Kidney (tissue), 13 donors: ENCODE measurements at regions not wholly inside any gene's neighbourhood (a gene's known extent, or its start where the extent isn't known, plus 50 kb on each side); places are given as distances from the start of the nearest gene placed in this dataset.

Experiments
- DNase-seq, 5 donors: peaks; one replicate each; pipeline ENCODE4 v3.0.0-alpha.2; 2013 to 2020
- FAIRE-seq: peaks from 2 replicates; lab custom pipeline; 2012; peaks lifted over from hg19 to GRCh38; lab: Jason Lieb, UNC
- H3K27ac ChIP-seq, 2 donors: one replicate each; pipeline ENCODE4 v1.7.0; 2013; ENCODE audit warnings: low read depth in 2 of 2, low read length in 2 of 2, inconsistent platforms in 1 of 2
- H3K27me3 ChIP-seq: one replicate; pipeline ENCODE4 v1.7.1; 2013; ENCODE audit warnings: low read length, inconsistent platforms; ENCODE audit not compliant: control insufficient read depth, insufficient read depth
- H3K36me3 ChIP-seq, 3 donors: one replicate each; pipeline versions ENCODE4 v1.7.0 to v1.7.1; 2013; ENCODE audit warnings: low read length in 3 of 3, control low read depth in 1 of 3, inconsistent platforms in 1 of 3; ENCODE audit not compliant: insufficient read depth in 3 of 3, control insufficient read depth in 2 of 3
- H3K4me1 ChIP-seq, 3 donors: one replicate each; pipeline versions ENCODE4 v1.7.0 to v1.7.1; 2013; ENCODE audit warnings: low read length in 3 of 3, inconsistent platforms in 1 of 3, low read depth in 1 of 3; ENCODE audit not compliant: control insufficient read depth in 2 of 3, insufficient read depth in 2 of 3
- H3K4me3 ChIP-seq, 3 donors: one replicate each; pipeline versions ENCODE4 v1.7.0 to v1.8.1; 2013; ENCODE audit warnings: low read length in 3 of 3, control low read depth in 1 of 3, inconsistent platforms in 1 of 3
- H3K9ac ChIP-seq, 3 donors: one replicate each; pipeline versions ENCODE4 v1.7.0 to v1.7.1; 2013; ENCODE audit warnings: low read length in 3 of 3, control low read depth in 1 of 3, inconsistent platforms in 1 of 3
- H3K9me3 ChIP-seq, 3 donors: one replicate each; pipeline versions ENCODE4 v1.7.0 to v1.7.1; 2013; ENCODE audit warnings: low read length in 3 of 3, control low read depth in 1 of 3, inconsistent platforms in 1 of 3; ENCODE audit not compliant: control insufficient read depth in 2 of 3, insufficient read depth in 1 of 3
- CTCF ChIP-seq: IDR thresholded peaks from 3 replicates; pipeline ENCODE4 v1.5.1; 2012; ENCODE audit warnings: mild to moderate bottlenecking, moderate library complexity, borderline replicate concordance; ENCODE audit not compliant: insufficient read depth; ENCODE audit errors: extremely low read depth
- intact Hi-C: fragments of 100-400 bp; cut with DNase I; formaldehyde crosslinking; loops from one replicate; pipeline ENCODE4 v1.11.1; 2022
- donor health status: control.
- donor health status: control.
- donor health status: control.
- donor health status: control.
- donor health status: control.
- donor health status: DM: yes; HTN: yes; CAD: no.
- donor health status: Normal renal cell carcinoma (clear cell type).

GRCh38 chr9:2453106-2453505 is 168.5 kb upstream of the VLDLR start:
- no peak for TF ChIP-seq CTCF
- no peaks in the 10 kb centered on the region for H3K4me1 ChIP-seq
- no peak overlapping the region for H3K9ac ChIP-seq
- H3K27me3 ChIP-seq = no peaks in the 10 kb centered on the region
- FAIRE-seq (no peak), DNase-seq (no peak)
- H3K27ac ChIP-seq = no peak overlapping the region
- H3K9me3 ChIP-seq = no peaks in the 10 kb centered on the region
- H3K36me3 ChIP-seq = no peaks in the 10 kb centered on the region
- no peak overlapping the region for H3K4me3 ChIP-seq
- intact Hi-C loops = no loop called here

- no peaks in the 10 kb centered on the region for H3K4me1 ChIP-seq
- intact Hi-C loops = no loop called here
- no peak overlapping the region for H3K9ac ChIP-seq
- no peaks in the 10 kb centered on the region for H3K36me3 ChIP-seq
- no peaks in the 10 kb centered on the region for H3K9me3 ChIP-seq
- TF ChIP-seq CTCF = no peak
- H3K27me3 ChIP-seq = no peaks in the 10 kb centered on the region
- DNase-seq = peak in 3 of 5 donors; percentile 24 to 72 (median 66)
- no peak overlapping the region for H3K4me3 ChIP-seq
- no peak overlapping the region for H3K27ac ChIP-seq
- no peak for FAIRE-seq
Measured at GRCh38 chr9:2453701-2454100, 167.9 kb upstream of the VLDLR start.

- FAIRE-seq = no peak
- no peaks in the 10 kb centered on the region for H3K4me1 ChIP-seq
- TF ChIP-seq CTCF = no peak
- no peaks in the 10 kb centered on the region for H3K27me3 ChIP-seq
- no peak overlapping the region for H3K9ac ChIP-seq
- H3K4me3 ChIP-seq = no peak overlapping the region
- H3K36me3 ChIP-seq = no peaks in the 10 kb centered on the region
- no peak for DNase-seq
- intact Hi-C loops = no loop called here
- H3K27ac ChIP-seq = no peak overlapping the region
- H3K9me3 ChIP-seq = no peaks in the 10 kb centered on the region
Measured at GRCh38 chr9:2459756-2460155, 161.8 kb upstream of the VLDLR start.

GRCh38 chr9:2461892-2462291 is 159.7 kb upstream of the VLDLR start:
- no peak overlapping the region for H3K9ac ChIP-seq
- no peak for TF ChIP-seq CTCF
- no peaks in the 10 kb centered on the region for H3K36me3 ChIP-seq
- H3K27me3 ChIP-seq = no peaks in the 10 kb centered on the region
- no peak overlapping the region for H3K27ac ChIP-seq
- DNase-seq (no peak), FAIRE-seq (no peak)
- no peaks in the 10 kb centered on the region for H3K9me3 ChIP-seq
- H3K4me3 ChIP-seq = no peak overlapping the region
- peaks cover 0 to 2% (median under 1%) of the 10 kb centered on the region in 3 donors for H3K4me1 ChIP-seq
- intact Hi-C loops = no loop called here
